Ovary (tissue), 3 donors: ENCODE measurements at regions not wholly inside any gene's neighbourhood (a gene's known extent, or its start where the extent isn't known, plus 50 kb on each side); places are given as distances from the start of the nearest gene placed in this dataset.

ENCODE experiments used
- EP300 ChIP-seq: sonication (generic); formaldehyde crosslinking; IDR thresholded peaks from one replicate; pipeline ENCODE4 v1.6.1; 2017; ENCODE audit warnings: antibody characterized with exemption
- POLR2A ChIP-seq: fragments of 450-650 bp; IDR thresholded peaks from one replicate; pipeline ENCODE4 v1.6.1; 2017; ENCODE audit warnings: antibody characterized with exemption, mild to moderate bottlenecking, moderate library complexity
- TF ChIP-seq, protein P1 (sequence below), 3 donors: fragments of 450-650 bp in 2 of 3; fragments of 200-600 bp in 1 of 3; IDR thresholded peaks; one replicate each; pipeline versions ENCODE4 v1.5.1 to v1.8.0; 2016 to 2022; ENCODE audit warnings: antibody characterized with exemption in 3 of 3, mild to moderate bottlenecking in 1 of 3
- donor health status: DM: no; HTN: no; CAD: no.

DNA sequence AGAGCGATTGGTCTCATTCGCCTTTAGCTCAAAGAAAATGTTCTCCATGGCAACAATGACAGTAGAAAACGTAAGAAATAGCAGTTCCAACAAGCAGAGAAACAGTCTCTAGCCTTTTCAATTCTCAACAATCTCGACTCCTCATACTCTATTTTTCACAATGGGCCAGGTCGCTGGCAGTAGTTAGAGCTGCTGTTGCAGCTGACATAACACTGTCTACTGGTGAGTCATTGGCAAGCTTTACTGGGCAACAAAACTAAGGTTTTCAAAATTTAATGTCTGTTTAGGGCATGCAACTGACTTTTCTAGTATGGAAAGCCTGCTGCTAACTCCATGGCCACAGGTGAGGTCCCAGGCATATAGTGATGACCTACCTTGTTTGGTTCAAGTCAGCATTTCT, 221.1 kb upstream of the KAZN start:
- TF ChIP-seq, protein P1, sequence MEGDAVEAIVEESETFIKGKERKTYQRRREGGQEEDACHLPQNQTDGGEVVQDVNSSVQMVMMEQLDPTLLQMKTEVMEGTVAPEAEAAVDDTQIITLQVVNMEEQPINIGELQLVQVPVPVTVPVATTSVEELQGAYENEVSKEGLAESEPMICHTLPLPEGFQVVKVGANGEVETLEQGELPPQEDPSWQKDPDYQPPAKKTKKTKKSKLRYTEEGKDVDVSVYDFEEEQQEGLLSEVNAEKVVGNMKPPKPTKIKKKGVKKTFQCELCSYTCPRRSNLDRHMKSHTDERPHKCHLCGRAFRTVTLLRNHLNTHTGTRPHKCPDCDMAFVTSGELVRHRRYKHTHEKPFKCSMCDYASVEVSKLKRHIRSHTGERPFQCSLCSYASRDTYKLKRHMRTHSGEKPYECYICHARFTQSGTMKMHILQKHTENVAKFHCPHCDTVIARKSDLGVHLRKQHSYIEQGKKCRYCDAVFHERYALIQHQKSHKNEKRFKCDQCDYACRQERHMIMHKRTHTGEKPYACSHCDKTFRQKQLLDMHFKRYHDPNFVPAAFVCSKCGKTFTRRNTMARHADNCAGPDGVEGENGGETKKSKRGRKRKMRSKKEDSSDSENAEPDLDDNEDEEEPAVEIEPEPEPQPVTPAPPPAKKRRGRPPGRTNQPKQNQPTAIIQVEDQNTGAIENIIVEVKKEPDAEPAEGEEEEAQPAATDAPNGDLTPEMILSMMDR (IDR thresholded peaks at IDR 0.05) = no peak
- TF ChIP-seq POLR2A (no peak), EP300 (no peak)
